ENCODE measurements at regions not wholly inside any gene's neighbourhood (a gene's known extent, or its start where the extent isn't known, plus 50 kb on each side); places are given as distances from the start of the nearest gene placed in this dataset.

- H3K79me2 ChIP-seq (ENCODE audit: low read length): no peaks in the 10 kb centered on the region
- no peak overlapping the region for H3K27ac ChIP-seq (ENCODE audit: low read length)
- H3K9me3 ChIP-seq (ENCODE audit: insufficient read depth, low read length): no peaks in the 10 kb centered on the region
- no peaks in the 10 kb centered on the region for H3K36me3 ChIP-seq (replicated peaks; ENCODE audit: low read depth, low read length)
- no peak for TF ChIP-seq CTCF (IDR thresholded peaks at IDR 0.05; ENCODE audit: low read depth, low read length)
- TF ChIP-seq EZH2phosphoT487 (IDR thresholded peaks at IDR 0.05; ENCODE audit: low read depth): no peak
- H4K20me1 ChIP-seq (ENCODE audit: insufficient read depth, low read length): no peaks in the 10 kb centered on the region
- no peak overlapping the region for H3K4me2 ChIP-seq (ENCODE audit: low read length)
- no peak overlapping the region for H2AFZ ChIP-seq (ENCODE audit: low read depth, low read length)
- no peak overlapping the region for H3K4me3 ChIP-seq (ENCODE audit: low read length)
- peaks cover 35% of the 10 kb centered on the region for H3K27me3 ChIP-seq (ENCODE audit: low read depth, low read length)
- H3K4me1 ChIP-seq (ENCODE audit: low read length): no peaks in the 10 kb centered on the region
- no peak overlapping the region for H3K9ac ChIP-seq (ENCODE audit: low read length)
These were observed 107.1 kb upstream of the MYL2 start for GRCh38 chr12:111027431-111027830.

DNA sequence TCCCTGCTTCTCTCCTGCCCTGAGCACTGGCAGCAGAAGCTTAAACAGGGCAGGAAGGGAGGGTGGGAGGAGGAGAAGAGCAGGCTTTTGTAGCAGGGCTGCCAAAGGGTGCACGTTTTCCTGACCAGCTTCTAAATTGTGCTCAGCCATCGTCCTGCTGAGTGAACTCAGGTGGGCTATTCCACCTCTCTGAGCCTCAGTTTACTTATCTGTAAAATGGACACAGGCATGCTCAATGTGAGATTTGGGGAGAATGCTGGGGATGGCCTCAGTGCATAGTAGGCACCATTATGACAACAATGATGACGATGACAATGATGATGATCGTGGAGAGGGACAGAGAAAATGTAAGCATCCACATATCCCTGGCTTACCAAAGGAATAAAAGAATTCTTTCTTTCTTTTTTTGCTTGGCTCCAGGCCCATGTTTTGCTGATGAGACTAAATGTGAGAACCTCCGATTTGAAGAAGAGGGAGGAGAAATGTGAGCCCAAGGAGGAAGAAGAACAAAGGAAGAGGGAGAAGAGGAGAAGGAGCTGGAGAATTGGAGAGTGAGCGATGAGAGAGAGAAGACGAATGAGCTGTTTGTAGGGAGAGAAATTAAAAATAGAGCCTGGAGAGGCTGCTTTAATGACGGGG, 105.5 kb upstream of the MYL2 start:
- no peaks in the 10 kb centered on the region for H3K79me2 ChIP-seq (ENCODE audit: low read length)
- no peak overlapping the region for H3K9ac ChIP-seq (ENCODE audit: low read length)
- no peaks in the 10 kb centered on the region for H3K36me3 ChIP-seq (replicated peaks; ENCODE audit: low read depth, low read length)
- H3K4me2 ChIP-seq (ENCODE audit: low read length): no peak overlapping the region
- peaks cover 27% of the 10 kb centered on the region for H3K27me3 ChIP-seq (ENCODE audit: low read depth, low read length)
- H3K4me1 ChIP-seq (ENCODE audit: low read length): no peaks in the 10 kb centered on the region
- TF ChIP-seq EZH2phosphoT487 (IDR thresholded peaks at IDR 0.05; ENCODE audit: low read depth): no peak
- TF ChIP-seq CTCF (IDR thresholded peaks at IDR 0.05; ENCODE audit: low read depth, low read length): no peak
- H3K4me3 ChIP-seq (ENCODE audit: low read length): no peak overlapping the region
- no peak overlapping the region for H2AFZ ChIP-seq (ENCODE audit: low read depth, low read length)
- no peak overlapping the region for H3K27ac ChIP-seq (ENCODE audit: low read length)
- no peaks in the 10 kb centered on the region for H4K20me1 ChIP-seq (ENCODE audit: insufficient read depth, low read length)
- no peaks in the 10 kb centered on the region for H3K9me3 ChIP-seq (ENCODE audit: insufficient read depth, low read length)

DNA sequence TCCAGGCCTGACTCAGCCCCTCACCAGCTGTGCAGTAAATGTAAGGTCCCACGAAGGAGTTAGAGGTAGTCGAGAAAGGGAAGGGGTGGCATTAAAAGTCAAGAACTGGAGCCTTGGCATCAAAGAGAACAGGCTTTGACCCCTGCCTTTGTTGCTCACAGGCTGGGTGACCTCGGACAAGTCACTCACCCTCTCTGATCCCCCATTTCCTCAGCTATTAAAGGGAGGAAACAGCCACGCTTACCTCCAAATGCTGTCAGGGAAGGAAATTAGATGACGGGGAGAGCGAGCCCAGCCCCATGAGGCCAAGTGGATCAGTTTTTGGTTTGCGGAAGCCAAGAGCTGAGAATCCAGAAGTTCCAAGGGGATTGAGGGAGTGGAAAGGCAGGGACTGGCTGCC, 104.9 kb upstream of the MYL2 start:
- Histone ChIP-seq H3K4me3 (ENCODE audit: low read length) (no peak overlapping the region), H3K4me1 (ENCODE audit: low read length) (no peaks in the 10 kb centered on the region), H2AFZ (ENCODE audit: low read depth, low read length) (no peak overlapping the region), H3K9ac (ENCODE audit: low read length) (no peak overlapping the region), H3K27ac (ENCODE audit: low read length) (no peak overlapping the region), H3K36me3 (replicated peaks; ENCODE audit: low read depth, low read length) (no peaks in the 10 kb centered on the region), H3K9me3 (ENCODE audit: insufficient read depth, low read length) (no peaks in the 10 kb centered on the region), H3K27me3 (ENCODE audit: low read depth, low read length) (peaks cover 21% of the 10 kb centered on the region), H4K20me1 (ENCODE audit: insufficient read depth, low read length) (no peaks in the 10 kb centered on the region), H3K79me2 (ENCODE audit: low read length) (no peaks in the 10 kb centered on the region), H3K4me2 (ENCODE audit: low read length) (no peak overlapping the region)
- TF ChIP-seq EZH2phosphoT487 (IDR thresholded peaks at IDR 0.05; ENCODE audit: low read depth) (no peak), CTCF (IDR thresholded peaks at IDR 0.05; ENCODE audit: low read depth, low read length) (no peak)

GRCh38 chr12:111024205-111024801, 103.9 kb upstream of the MYL2 start:
- TF ChIP-seq EZH2phosphoT487 (IDR thresholded peaks at IDR 0.05; ENCODE audit: low read depth) (no peak), CTCF (IDR thresholded peaks at IDR 0.05; ENCODE audit: low read depth, low read length) (peak; percentile 87)
- no peaks in the 10 kb centered on the region for H4K20me1 ChIP-seq (ENCODE audit: insufficient read depth, low read length)
- peaks cover 21% of the 10 kb centered on the region for H3K27me3 ChIP-seq (ENCODE audit: low read depth, low read length)

More at GRCh38 chr12:111024205-111024801, 103.9 kb upstream of the MYL2 start:
- no peaks in the 10 kb centered on the region for H3K9me3 ChIP-seq (ENCODE audit: insufficient read depth, low read length)
- no peak overlapping the region for H3K27ac ChIP-seq (ENCODE audit: low read length)
- no peaks in the 10 kb centered on the region for H3K79me2 ChIP-seq (ENCODE audit: low read length)
- no peak overlapping the region for H3K9ac ChIP-seq (ENCODE audit: low read length)
- no peak overlapping the region for H3K4me2 ChIP-seq (ENCODE audit: low read length)
- H3K4me1 ChIP-seq (ENCODE audit: low read length): no peaks in the 10 kb centered on the region
- H3K4me3 ChIP-seq (ENCODE audit: low read length): no peak overlapping the region
- no peak overlapping the region for H2AFZ ChIP-seq (ENCODE audit: low read depth, low read length)
- H3K36me3 ChIP-seq (replicated peaks; ENCODE audit: low read depth, low read length): no peaks in the 10 kb centered on the region

All from OCI-LY3 (cell line).